HepG2 (cell line): ENCODE measurements at regions not wholly inside any gene's neighbourhood (a gene's known extent, or its start where the extent isn't known, plus 50 kb on each side); places are given as distances from the start of the nearest gene placed in this dataset.

Experiments used
- CEBPG ChIP-seq: IDR thresholded peaks from 2 replicates; pipeline ENCODE4 v1.6.1; 2016
- DDIT3 ChIP-seq: sonication (generic); formaldehyde crosslinking; IDR thresholded peaks from 2 replicates; pipeline ENCODE4 v1.4.0; 2020; ENCODE audit warnings: mild to moderate bottlenecking, missing genetic modification reagents
- GFI1 ChIP-seq: sonication (generic); formaldehyde crosslinking; IDR thresholded peaks from 2 replicates; pipeline ENCODE4 v1.5.0; 2020; ENCODE audit warnings: missing genetic modification reagents, mild to moderate bottlenecking, borderline replicate concordance
- HNRNPL ChIP-seq: fragments of 200-400 bp; formaldehyde crosslinking; IDR thresholded peaks from 2 replicates; pipeline ENCODE4 v1.6.1; 2017; ENCODE audit warnings: mild to moderate bottlenecking, low read depth, low read length
- IRX3 ChIP-seq: sonication (generic); formaldehyde crosslinking; IDR thresholded peaks from 2 replicates; pipeline ENCODE4 v1.8.1; 2023; ENCODE audit warnings: mild to moderate bottlenecking, low read depth, missing genetic modification reagents, borderline replicate concordance
- LBX2 ChIP-seq: sonication (generic); formaldehyde crosslinking; IDR thresholded peaks from 2 replicates; pipeline ENCODE4 v1.5.0; 2020; ENCODE audit warnings: missing genetic modification reagents, mild to moderate bottlenecking, borderline replicate concordance
- MEIS2 ChIP-seq: sonication (generic); formaldehyde crosslinking; IDR thresholded peaks from 2 replicates; pipeline ENCODE4 v1.9.0; 2021; ENCODE audit warnings: mild to moderate bottlenecking, missing genetic modification reagents
- POLR2G ChIP-seq: fragments of 200-400 bp; formaldehyde crosslinking; IDR thresholded peaks from 2 replicates; pipeline ENCODE4 v1.6.1; 2018; ENCODE audit warnings: mild to moderate bottlenecking, low read depth, low read length, moderate library complexity
- PRDM4 ChIP-seq: sonication (generic); formaldehyde crosslinking; IDR thresholded peaks from 2 replicates; pipeline ENCODE4 v1.9.0; 2021; ENCODE audit warnings: missing genetic modification reagents, borderline replicate concordance
- SKI ChIP-seq: fragments of 450-650 bp; IDR thresholded peaks from one replicate; pipeline ENCODE4 v1.6.1; 2018; ENCODE audit warnings: mild to moderate bottlenecking; ENCODE audit not compliant: partially characterized antibody
- SOX5 ChIP-seq: IDR thresholded peaks from 2 replicates; pipeline ENCODE4 v1.6.1; 2016; ENCODE audit warnings: borderline replicate concordance
- TCF7 ChIP-seq: sonication (generic); IDR thresholded peaks from 2 replicates; pipeline ENCODE4 v1.6.1; 2016; ENCODE audit warnings: antibody characterized with exemption, low read depth
- ZBTB38 ChIP-seq: sonication (generic); formaldehyde crosslinking; IDR thresholded peaks from 2 replicates; pipeline ENCODE4 v1.5.1; 2020; ENCODE audit warnings: mild to moderate bottlenecking, missing genetic modification reagents
- ZC3H4 ChIP-seq: sonication (generic); formaldehyde crosslinking; IDR thresholded peaks from 2 replicates; pipeline ENCODE4 v1.4.0; 2020; ENCODE audit warnings: missing genetic modification reagents, borderline replicate concordance
- ZFX ChIP-seq: sonication (generic); formaldehyde crosslinking; IDR thresholded peaks from 2 replicates; pipeline ENCODE4 v1.4.0; 2020; ENCODE audit warnings: mild to moderate bottlenecking, low read depth, missing genetic modification reagents, moderate library complexity
- ZFY ChIP-seq: sonication (generic); formaldehyde crosslinking; IDR thresholded peaks from 2 replicates; pipeline ENCODE4 v1.4.0; 2020; ENCODE audit warnings: missing genetic modification reagents
- ZNF615 ChIP-seq: sonication (generic); formaldehyde crosslinking; IDR thresholded peaks from 2 replicates; pipeline ENCODE4 v1.5.0; 2020; ENCODE audit warnings: mild to moderate bottlenecking, missing genetic modification reagents, borderline replicate concordance
- TF ChIP-seq, protein P1 (sequence below): sonication (generic); formaldehyde crosslinking; IDR thresholded peaks from 2 replicates; pipeline ENCODE4 v1.8.1; 2023; ENCODE audit warnings: missing genetic modification reagents, mild to moderate bottlenecking, borderline replicate concordance
- TF ChIP-seq, protein P2 (sequence below): sonication (generic); formaldehyde crosslinking; IDR thresholded peaks from 2 replicates; pipeline ENCODE4 v1.5.1; 2020; ENCODE audit warnings: mild to moderate bottlenecking, missing genetic modification reagents, borderline replicate concordance

DNA sequence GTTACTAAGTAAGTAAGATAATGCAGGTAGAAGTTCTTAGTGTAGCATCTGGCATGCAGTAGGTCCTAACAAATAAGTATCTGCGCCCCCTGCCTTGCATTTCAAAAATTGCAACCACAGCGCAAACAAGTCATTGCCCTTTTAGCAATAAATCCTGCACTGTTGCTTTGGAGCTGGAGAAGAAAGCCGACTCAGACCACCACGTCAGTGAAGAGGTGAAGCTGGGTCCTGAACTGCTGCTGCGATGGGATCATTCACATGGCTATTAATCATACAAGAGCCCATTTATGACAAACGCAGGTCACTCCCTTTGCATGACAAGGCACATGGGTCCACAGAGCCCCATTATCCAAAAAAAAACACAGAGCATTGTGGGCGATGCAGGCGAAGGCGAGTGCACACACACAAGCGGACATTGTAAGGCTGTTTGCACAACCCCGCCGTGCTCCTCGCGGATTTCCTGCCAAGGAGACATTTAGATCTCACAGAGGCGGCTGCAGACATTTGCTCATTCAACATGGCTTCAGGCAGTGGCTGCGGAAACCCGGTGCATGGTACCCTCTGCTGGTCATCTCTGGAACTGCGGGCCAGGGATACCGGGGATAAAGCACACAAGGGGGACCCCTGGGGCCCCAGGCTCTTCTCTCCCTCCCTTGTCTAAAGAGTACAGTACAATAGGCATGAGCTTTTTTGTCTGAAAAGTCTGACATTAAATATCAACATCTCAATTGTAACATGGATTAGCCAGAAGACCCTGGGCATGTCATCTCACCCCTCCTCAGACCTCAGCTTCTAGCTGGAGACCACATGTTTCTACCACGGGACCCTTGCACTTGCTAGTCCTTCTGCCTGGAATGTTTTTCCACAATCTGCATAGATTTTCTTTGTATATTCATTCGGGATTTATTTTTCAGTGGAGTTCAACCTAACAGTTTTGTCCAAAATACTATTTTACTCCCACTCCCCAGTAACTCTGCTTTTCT is 56.7 kb downstream of the CYRIA start (continued):
- TF ChIP-seq PRDM4 (CRISPR knock-in tag), result no peak
- no peak for TF ChIP-seq CEBPG
- no peak for TF ChIP-seq LBX2
- no peak for TF ChIP-seq ZC3H4 (CRISPR knock-in tag)
- TF ChIP-seq SKI, result no peak
- TF ChIP-seq, protein P1, sequence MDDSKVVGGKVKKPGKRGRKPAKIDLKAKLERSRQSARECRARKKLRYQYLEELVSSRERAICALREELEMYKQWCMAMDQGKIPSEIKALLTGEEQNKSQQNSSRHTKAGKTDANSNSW (CRISPR knock-in tag), result no peak
- TF ChIP-seq IRX3 (CRISPR knock-in tag), result no peak
- 0 out of 2 replicates have a peak, but pooled peaks have one; percentile 19 for TF ChIP-seq ZFY (CRISPR knock-in tag)
- TF ChIP-seq TCF7, result no peak
- no peak for TF ChIP-seq ZBTB38 (CRISPR knock-in tag)
- no peak for TF ChIP-seq SOX5 (CRISPR knock-in tag)
- no peak for TF ChIP-seq ZFX (CRISPR knock-in tag)
- TF ChIP-seq GFI1 (CRISPR knock-in tag), result no peak
- no peak for TF ChIP-seq HNRNPL
- no peak for TF ChIP-seq ZNF615 (CRISPR knock-in tag)
- no peak for TF ChIP-seq POLR2G
- TF ChIP-seq MEIS2, result no peak
- no peak for TF ChIP-seq DDIT3 (CRISPR knock-in tag)
- TF ChIP-seq, protein P2, sequence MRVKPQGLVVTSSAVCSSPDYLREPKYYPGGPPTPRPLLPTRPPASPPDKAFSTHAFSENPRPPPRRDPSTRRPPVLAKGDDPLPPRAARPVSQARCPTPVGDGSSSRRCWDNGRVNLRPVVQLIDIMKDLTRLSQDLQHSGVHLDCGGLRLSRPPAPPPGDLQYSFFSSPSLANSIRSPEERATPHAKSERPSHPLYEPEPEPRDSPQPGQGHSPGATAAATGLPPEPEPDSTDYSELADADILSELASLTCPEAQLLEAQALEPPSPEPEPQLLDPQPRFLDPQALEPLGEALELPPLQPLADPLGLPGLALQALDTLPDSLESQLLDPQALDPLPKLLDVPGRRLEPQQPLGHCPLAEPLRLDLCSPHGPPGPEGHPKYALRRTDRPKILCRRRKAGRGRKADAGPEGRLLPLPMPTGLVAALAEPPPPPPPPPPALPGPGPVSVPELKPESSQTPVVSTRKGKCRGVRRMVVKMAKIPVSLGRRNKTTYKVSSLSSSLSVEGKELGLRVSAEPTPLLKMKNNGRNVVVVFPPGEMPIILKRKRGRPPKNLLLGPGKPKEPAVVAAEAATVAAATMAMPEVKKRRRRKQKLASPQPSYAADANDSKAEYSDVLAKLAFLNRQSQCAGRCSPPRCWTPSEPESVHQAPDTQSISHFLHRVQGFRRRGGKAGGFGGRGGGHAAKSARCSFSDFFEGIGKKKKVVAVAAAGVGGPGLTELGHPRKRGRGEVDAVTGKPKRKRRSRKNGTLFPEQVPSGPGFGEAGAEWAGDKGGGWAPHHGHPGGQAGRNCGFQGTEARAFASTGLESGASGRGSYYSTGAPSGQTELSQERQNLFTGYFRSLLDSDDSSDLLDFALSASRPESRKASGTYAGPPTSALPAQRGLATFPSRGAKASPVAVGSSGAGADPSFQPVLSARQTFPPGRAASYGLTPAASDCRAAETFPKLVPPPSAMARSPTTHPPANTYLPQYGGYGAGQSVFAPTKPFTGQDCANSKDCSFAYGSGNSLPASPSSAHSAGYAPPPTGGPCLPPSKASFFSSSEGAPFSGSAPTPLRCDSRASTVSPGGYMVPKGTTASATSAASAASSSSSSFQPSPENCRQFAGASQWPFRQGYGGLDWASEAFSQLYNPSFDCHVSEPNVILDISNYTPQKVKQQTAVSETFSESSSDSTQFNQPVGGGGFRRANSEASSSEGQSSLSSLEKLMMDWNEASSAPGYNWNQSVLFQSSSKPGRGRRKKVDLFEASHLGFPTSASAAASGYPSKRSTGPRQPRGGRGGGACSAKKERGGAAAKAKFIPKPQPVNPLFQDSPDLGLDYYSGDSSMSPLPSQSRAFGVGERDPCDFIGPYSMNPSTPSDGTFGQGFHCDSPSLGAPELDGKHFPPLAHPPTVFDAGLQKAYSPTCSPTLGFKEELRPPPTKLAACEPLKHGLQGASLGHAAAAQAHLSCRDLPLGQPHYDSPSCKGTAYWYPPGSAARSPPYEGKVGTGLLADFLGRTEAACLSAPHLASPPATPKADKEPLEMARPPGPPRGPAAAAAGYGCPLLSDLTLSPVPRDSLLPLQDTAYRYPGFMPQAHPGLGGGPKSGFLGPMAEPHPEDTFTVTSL (CRISPR knock-in tag), result no peak
